ENCODE measurements at regions not wholly inside any gene's neighbourhood (a gene's known extent, or its start where the extent isn't known, plus 50 kb on each side); places are given as distances from the start of the nearest gene placed in this dataset.
"Not testable (repeated sequence)": the region's sequence is repeated elsewhere in the genome, so short reads cannot be mapped to it uniquely, and the experiment has no call there.

GRCh38 chr16:79864032-79864780 is 263.7 kb upstream of the MAF start:
- DNase-seq (ENCODE audit: low spot score): no peak

GRCh38 chr16:79863128-79864031 is 262.8 kb upstream of the MAF start:
- no peak for DNase-seq (ENCODE audit: low spot score)

DNA sequence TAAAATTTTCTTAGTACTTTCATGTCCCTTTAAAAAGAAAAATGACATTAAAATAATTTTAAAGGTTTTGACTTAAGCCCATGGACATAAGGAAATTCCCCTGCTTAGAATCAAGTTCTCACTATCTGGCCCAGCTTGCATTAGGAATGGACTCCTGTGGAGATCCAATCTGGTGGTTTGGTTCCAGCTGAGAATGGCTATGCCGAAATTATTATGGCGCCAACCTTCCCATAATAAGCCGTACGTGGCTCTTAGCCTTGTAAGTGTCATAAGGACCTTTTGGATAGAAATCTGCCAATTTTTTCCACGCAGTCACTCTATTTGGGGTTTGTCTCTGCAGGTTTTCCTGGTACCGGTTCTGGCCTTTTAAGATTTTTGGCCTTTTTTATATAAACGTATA is 262.1 kb upstream of the MAF start:
- DNase-seq (ENCODE audit: low spot score): no peak

DNA sequence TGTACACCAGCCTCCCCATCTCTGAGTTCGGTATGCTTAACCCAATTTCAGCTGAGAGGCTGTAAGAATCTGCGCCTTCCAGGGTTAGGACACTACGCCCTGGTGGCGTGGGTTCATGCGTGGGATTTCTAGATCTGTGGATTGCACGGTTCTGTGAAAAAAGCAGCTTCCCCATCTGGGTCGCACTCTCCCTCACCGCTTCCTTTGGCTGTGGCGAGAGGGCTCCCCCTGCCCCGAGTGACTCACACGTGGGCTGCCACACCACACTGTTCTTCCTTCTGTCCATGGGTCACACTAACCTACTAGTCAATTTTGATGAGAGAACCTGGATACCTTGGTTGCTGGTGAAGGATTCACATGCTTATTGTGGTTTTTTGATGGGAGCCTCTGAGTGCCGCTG is 256.0 kb upstream of the MAF start:
- DNase-seq (ENCODE audit: low spot score): no peak

DNA sequence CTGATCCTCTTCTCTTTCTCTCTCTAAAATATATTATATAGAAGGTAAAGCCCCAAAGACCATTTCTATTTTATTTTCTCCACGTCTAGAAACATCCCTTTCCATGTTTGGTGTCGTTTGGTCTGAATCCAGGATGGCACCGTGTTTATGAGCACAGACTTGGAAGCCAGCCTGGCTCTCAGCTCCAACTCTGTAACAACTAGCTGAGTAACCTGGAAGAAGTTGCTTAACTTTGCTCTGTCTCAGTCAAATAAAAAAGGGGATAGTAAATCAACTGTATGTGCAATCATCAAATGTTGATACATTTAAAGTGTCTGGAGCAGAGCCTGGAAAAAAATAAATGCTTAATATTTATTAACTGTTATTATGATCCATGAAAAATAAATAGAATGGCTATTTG is 249.8 kb upstream of the MAF start:
- DNase-seq (ENCODE audit: low spot score): no peak

- DNase-seq (ENCODE audit: low spot score): peak; percentile 24
Measured at GRCh38 chr16:79849119-79849518, 248.6 kb upstream of the MAF start.

DNA sequence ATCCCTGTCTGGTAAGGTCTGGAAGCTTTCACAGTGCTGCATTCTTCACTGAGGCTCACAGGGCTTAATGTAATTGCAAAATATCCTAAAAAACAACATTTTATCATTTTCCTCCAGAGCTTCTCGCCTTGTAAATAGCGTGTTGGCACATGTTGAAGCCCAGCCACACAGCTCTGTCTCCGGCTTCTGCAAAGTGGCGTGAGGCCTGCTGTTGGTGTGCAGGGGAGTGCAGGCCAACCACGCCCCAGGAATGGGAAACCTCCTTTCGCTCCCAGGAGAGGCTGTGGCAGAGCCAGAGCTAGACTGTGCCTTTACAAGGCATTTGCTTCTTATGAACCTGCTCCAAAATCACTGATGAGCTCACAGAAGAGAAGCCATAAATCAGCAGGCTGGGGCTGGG is 248.2 kb upstream of the MAF start:
- no peak for DNase-seq (ENCODE audit: low spot score)

DNA sequence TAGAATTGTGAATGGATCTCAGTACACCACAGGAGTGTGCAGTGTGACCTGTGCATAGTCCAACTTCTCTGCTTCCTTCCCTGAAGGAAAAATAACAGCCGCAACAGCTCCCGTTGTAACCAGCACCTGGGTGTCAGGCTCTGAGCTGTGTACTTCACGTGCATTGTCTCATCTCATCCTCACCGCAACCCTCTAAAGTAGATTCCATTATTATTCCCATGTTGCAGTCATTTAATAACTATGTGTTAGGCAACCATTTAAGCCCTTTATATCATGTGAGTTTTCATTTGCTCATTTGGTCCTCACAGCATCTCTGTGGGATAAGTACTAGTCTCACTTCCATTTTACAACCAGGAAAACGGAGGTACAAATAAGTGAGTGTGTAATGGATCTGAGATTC is 247.0 kb upstream of the MAF start:
- no peak for DNase-seq (ENCODE audit: low spot score)

- DNase-seq (ENCODE audit: low spot score): no peak
Measured at GRCh38 chr16:79847101-79847500, 246.6 kb upstream of the MAF start.

DNA sequence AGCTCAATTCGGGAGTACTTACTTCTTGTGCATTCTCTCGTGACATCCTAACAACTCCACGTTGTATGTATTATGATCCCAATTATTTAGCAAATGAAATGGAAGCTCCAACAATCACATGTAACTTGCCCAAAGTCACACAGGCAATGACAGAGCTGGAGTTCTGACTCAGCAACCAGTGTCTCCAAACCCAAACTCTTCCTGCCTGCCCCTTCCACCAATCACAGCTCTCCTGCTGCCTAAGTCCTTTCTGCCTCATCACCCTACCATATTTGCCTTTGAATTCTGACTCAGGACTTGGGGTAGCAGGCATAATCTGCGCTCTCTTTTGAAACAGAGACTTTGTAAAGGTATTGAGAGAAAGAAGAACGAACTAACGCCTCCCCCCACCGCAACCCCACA is 245.2 kb upstream of the MAF start:
- no peak for DNase-seq (ENCODE audit: low spot score)

- DNase-seq (ENCODE audit: low spot score): no peak
Measured at GRCh38 chr16:79845033-79845733, 244.6 kb upstream of the MAF start.

DNA sequence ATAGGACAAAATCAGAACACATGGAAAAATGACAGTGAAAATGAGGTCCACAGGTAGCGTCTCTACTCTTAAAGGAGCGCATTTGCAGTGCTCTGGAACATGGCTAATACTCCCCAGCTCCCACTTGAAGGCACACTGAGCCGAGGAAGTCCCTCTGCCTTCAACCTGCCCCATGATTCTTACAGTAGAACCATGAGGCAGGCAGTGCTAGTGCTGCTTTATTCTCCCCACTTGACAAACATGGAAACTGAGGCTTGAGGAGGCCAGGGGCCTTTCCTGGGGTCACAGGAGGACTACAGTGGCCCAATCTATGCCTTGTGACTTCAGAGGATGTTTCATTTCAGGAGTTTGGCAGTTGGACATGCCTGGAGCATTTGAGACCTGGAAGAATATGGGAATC is 244.1 kb upstream of the MAF start:
- no peak for DNase-seq (ENCODE audit: low spot score)

DNA sequence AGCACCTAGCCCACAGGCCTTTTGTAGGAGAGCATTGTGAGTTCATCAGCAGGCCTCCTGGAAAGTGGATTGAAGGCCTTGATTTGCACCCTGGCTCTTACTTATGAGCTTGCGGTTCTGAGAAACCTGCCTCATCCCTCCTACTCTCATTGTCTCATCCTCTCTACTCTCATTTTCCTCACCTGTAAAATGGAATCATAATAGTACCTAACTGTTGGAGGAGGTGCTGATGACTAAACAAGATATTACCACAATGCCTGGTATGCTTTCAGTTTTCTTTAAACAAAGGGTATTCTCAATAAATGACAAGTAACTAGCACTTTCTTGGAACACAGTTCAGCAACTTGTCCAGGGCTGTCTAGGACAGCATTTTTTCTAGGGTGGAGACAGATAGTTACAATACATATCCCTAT is 243.1 kb upstream of the MAF start:
- DNase-seq (ENCODE audit: low spot score): no peak

DNA sequence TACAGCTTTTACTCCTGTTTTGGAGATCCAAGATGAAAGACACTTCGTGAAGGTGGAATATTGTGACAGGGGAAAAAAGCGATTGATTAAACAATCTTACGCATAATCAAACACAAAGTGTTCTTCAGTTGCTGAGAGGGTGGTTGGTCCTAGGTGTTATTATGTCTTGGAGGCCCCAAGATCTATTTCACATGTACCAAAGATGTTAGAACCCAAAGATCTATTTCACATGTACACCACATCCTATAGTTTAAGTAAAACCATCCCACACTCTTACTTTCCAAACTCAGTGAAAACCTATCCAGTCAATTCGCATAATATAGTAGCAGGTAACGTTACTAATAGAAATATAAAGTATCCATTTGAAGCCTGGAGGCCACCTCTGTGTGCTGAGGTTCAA is 242.6 kb upstream of the MAF start:
- no peak for DNase-seq (ENCODE audit: low spot score)

DNA sequence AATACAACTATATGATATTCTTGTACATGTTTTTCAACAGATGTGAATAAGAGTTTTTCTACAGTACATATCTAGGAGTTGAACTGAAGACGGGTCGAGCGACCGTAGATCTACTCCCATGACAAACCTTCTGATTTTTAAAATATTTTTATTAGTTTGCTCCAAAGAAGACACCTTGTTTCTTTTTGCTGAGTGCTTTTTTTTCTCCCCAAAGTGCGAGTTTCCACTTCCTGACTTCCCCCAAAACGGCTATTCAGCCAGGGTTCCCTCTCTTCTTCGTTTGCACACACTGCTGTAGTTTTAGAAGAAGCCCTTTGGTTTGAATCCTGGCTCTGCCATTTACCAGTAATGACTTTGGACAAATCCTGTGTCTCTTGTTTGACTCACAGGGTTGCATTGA is 241.7 kb upstream of the MAF start:
- no peak for DNase-seq (ENCODE audit: low spot score)

DNA sequence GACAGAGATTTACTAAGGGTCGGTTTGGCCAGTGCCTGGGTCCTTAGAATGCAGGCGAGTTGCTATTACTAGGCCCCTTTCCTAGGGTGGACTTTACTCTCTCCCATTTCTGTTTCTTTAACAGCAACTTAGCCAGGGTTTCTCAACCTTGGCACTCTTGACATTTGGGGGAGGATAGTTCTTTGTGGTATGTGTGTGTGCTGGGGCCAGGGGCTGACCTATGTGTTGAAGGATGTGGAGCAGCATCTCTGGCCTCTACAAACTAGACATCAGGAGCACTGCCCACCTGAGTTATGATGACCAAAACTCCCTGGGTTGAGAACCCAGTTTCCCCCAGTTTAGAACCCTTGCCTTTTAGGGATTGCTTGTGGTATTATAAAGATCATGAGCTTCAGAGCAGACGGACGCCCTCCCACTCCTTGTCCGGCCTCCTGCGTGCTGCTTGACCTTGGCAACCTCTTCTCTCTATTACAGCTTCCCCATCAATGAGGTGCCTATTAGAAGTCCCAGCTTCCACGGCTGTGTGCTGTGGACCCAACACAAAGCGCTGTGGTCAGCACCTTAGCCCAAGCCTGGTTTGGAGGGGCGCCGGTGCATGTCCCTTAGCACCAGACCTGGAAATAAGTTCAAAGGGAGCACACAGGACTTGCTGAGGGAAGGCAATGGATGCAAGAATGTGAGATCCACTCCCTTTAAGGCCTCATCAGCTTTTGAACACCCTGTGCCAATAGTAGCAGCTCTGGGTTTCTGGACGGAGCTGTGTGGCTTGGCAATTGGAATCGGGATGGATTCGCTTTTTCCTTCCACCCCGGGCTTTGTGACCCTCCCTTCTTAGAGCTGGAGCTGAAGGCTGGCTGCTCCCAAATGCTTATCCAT is 239.2 kb upstream of the MAF start:
- no peak for DNase-seq (ENCODE audit: low spot score)

- DNase-seq (ENCODE audit: low spot score): no peak
Measured at GRCh38 chr16:79838496-79839259, 238.1 kb upstream of the MAF start.

DNA sequence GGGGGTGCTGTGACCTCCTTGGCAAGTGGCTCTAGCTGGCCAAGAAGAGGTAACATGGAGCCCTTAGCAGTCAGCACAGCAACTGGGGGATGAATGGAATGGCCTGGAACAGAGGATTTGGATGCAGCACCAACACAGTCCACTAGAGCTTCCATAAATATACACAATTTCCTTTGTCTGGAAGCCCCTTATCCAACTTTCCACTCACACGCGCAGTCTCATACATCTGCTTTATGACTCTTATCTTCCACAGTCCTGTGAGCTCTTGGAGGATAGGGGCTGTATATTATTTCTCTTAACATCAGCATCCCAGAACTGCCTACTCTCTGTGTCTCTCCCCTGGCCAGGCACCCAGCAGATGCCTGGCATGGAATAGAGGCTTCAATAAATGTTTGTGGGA is 235.6 kb upstream of the MAF start:
- no peak for DNase-seq (ENCODE audit: low spot score)

DNA sequence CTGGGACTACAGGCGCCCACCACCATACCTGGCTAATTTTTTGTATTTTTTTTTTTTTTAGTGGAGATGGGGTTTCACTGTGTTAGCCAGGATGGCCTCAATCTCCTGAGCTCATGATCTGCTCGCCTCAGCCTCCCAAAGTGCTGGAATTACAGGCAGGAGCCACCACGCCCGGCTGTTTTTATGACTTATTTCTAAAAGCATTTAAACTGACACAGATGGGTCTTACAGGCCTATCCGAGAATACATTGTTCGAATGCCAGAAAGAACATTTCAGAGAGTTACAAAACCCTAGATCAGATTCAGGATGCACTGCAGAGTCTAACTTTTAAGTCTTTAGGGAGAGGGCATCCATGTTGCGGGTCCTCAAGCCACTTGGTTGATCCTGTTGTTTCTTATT is 234.7 kb upstream of the MAF start:
- no peak for DNase-seq (ENCODE audit: low spot score)

- no peak for DNase-seq (ENCODE audit: low spot score)
Measured at GRCh38 chr16:79834720-79835119, 234.2 kb upstream of the MAF start.

DNA sequence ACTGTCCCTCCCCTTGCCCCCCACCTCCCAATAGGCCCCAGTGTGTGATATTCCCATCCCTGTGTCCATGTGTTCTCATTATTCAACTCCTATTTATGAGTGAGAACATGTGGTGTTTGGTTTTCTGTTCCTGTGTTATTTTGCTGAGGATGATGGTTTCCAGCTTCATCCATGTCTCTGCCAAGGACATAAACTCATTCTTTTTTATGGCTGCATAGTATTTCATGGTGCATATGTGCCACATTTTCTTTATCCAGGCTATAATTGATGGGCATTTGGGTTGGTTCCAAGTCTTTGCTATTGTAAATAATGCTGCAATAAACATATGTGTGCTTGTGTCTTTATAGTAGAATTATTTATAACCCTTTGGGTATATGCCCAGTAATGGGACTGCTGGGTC is 233.5 kb upstream of the MAF start:
- DNase-seq (ENCODE audit: low spot score): not testable (repeated sequence)
